Fibroblast of skin of right quadriceps (primary cell): ENCODE measurements at regions not wholly inside any gene's neighbourhood (a gene's known extent, or its start where the extent isn't known, plus 50 kb on each side); places are given as distances from the start of the nearest gene placed in this dataset.
"Not testable (repeated sequence)": the region's sequence is repeated elsewhere in the genome, so short reads cannot be mapped to it uniquely, and the experiment has no call there.

Source experiments
- DNase-seq: peaks from one replicate; pipeline ENCODE4 v3.0.0-alpha.2; 2013

GRCh38 chr3:69688400-69688799 lies 50.9 kb upstream of the MITF start:
- no peak for DNase-seq

- DNase-seq: no peak
These were observed 51.6 kb upstream of the MITF start for GRCh38 chr3:69687641-69688040.

GRCh38 chr3:69686056-69686455 lies 53.2 kb upstream of the MITF start:
- no peak for DNase-seq

DNA sequence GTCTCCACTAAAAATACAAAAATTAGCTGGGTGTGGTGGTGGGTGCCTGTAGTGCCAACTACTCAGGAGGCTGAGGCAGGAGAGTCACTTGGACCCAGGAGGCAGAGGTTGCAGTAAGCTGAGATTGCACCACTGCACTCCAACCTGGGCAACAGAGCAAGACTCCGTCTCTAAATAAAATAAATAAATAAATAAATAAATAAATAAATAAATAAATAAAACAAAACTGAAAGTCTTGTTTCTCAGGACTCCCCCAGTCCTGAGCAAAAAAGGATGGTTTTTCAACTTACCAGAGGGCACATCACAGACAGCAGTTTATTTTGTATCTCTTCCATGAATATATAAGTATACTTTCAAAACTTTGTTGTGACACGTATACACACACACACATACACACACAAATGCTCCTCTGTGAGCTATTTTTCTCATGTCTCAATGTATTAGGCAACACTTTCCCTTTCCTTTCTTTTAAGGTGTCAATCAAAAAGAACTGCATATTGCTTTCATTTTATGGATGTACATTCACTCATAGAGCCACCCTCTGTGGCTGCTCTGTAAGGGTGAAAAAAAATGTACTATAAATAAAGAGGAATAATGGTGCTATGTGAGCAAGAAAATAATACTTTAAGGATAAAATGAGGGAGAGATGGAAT lies 54.8 kb upstream of the MITF start:
- DNase-seq: no peak

DNA sequence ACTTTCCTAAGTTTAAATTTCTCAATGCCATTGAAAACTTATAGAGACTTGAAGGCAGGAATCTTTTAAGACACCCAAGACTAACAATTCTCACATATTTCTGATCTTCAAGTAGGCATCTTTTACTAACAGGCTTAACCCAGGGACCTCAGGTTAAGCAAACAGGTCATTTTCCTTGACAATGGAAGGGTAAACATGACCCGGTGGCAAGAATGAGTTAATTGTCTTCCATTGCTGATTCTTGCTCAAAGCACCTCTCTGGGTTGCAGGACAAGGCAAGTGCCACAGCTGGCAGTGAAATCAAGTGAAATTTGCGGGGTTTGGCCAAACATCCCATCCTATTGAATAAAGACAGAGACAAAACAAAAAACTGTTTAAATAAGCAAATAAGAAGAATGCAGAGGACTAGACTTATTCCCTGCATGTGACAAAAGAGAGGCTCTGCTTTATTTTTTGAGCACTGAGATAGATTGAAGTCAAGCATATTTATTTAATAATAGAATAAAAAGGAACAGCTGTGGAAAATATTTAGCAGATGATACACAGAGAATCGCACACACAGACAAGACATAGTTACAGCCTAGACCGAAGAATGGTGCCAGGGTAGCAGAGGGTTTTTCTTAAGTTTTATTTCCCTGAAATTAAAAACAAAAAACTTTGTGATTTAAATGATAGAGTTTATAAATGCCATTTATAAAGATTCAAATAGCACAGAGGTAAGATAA lies 56.0 kb upstream of the MITF start:
- DNase-seq: no peak

DNA sequence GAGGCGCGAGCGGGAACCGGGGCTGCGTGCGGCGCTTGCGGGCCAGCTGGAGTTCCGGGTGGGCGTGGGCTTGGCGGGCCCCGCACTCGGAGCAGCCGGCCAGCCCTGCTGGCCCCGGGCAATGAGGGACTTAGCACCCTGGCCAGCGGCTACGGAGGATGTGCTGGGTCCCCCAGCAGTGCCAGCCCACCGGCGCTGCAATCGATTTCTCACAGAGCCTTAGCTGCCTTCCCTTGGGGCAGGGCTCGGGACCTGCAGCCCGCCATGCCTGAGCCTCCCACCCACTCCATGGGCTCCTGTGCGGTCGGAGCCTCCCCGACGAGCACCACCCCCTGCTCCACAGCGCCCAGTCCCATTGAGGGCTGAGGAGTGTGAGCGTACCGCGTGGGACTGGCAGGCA lies 61.8 kb upstream of the MITF start:
- not testable (repeated sequence) for DNase-seq

DNA sequence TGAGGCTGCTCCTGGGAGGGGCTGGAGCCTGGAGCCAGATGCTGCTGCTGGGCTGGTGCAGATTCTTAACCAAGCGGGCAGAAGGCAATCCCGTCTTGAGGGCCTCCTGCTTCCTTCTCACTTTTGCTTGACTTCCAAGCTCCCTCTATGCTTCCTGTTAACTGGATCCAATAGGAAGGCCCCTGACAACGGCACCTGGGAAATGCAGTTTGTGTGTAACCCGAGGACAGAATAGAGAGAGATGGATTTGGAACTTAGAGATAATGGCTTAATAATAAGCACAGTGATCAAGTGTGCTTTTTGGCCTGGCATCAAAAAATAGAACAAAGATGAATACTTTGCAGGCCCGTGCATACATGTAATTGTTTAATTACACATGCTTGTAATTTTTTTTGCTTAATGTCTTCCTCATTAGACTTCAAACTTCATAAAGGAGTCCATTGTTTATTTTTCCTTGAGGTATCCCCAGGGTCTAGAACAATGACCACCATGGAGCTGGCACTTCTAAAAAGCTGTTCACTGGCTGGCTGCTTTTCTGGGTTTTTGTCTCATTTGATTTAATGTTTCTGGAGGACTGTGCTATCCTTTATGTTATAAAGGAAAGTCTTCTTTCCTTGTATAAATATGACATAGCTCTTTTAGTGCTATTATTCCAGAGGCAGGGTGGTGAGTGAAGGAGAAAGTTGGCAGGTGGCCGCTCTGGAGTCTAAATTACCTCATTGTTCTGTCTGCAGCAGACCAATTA lies 63.3 kb upstream of the MITF start:
- no peak for DNase-seq

GRCh38 chr3:69674752-69675151 lies 64.5 kb upstream of the MITF start:
- DNase-seq: no peak

- DNase-seq: peak; percentile 26
These were observed 67.9 kb upstream of the MITF start for GRCh38 chr3:69671082-69671952.

GRCh38 chr3:69669070-69669469 lies 70.2 kb upstream of the MITF start:
- DNase-seq: no peak

DNA sequence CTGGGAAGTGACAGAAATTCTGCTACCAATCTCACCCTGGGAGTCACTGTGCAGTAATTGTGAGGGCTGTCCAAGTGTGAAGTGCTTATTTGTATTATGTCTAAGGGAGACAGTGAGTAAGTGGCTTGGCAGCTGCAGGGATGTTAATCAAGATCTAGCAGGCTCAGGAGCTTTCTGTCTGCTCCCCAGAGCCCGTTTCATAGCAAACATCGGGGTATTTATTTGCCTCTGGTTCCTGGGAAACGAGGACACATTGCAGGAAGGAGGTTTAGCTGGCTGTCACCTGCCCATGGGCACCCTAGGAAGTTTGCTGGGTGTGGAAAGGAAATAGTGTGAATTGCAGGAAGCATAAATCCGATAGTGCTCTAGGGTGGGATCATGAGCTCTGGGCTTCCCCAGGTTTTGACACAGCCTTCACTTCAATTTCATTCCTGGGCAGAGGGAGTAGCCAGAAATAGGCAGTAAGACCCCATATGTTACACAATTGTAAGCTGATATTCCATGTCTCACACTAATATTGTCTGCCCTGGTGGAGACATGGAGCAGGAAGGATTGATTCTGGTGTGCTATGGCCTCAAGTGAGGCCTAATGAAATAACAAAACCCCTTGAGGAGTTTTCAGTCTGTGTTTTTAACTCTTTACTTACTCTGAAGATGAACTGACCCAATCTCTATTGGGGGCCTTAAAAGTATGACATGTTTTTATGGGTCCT lies 74.1 kb upstream of the MITF start:
- no peak for DNase-seq

DNA sequence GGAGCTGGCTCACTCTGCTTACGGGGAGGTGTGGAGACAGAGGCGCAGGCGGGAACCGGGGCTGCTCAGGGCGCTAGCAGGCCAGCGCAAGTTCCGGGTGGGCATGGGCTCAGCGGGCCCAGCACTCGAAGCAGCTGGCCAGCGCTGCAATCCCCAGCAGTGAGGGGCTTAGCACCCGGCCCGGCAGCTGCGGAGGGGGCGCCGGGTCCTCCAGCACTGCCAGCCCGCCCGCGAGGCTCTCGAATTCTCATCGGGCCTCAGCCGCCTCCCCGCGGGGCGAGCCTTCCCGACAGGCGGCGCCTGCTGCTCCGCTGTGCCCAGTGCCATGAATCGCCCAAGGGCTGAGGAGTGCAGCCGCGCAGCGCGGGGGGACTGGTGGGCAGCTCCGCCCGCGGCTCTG lies 78.6 kb upstream of the MITF start:
- DNase-seq: no peak

DNA sequence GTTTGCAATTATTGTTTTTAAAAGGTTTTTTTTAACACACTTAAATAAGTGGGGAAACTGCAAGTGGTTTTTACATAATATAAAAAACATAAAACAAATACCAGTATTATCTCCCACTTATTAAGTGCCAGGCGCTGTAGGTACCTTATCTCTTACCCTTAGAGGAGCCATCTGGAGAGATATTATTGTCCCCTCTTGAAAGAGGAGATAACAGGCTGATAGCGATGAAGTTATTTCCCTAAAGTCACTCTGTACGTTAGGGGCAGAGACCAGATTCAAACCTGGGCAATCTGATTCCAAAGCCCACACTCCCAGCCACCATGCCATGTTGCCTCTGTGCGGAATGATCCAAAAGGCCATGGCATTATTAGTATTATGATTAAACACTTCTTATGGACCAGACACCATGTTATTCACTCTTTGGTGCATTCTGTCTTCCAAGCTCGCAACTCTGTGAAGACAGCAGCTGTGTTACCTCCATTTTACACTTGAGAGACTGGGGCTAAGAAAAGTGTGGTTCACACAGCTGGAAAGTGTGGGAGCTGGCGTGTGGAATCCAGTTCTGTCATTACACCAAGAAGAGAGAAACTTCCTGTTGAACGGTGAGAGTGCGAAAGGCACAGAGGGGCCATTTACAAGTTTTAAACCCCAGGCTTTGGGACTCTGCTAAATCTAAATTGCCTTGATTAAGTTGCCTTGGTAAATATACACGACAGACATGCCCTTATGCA lies 79.9 kb upstream of the MITF start:
- no peak for DNase-seq

DNA sequence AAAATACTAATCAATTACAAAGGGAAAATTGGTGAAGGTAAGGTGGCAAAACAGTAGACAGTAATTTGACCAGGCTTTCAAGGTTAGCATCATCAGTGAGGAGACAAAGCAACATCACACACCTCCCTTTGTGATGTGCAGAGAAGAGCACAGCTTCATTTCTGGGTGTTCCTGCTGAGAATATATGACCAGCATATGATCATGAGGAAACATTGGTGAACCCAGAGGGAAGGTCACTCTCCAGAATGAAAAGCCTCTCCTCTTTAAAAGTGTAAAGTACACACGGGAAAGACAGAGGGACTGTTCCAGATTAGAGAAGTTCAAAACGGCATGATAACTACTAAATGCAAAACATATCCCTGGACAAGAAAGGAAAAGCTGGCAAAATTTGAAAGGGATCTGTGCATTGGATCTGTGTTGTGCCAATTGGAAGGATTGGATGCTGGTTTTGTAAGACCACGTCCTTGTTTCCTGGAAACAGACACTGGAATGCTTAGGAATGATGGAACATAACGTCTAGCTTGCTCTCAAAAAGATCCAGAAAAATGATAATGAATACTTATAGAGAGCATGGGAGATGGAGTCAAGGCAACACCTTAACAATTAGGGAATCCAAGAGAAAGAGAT lies 80.6 kb upstream of the MITF start:
- DNase-seq: no peak

DNA sequence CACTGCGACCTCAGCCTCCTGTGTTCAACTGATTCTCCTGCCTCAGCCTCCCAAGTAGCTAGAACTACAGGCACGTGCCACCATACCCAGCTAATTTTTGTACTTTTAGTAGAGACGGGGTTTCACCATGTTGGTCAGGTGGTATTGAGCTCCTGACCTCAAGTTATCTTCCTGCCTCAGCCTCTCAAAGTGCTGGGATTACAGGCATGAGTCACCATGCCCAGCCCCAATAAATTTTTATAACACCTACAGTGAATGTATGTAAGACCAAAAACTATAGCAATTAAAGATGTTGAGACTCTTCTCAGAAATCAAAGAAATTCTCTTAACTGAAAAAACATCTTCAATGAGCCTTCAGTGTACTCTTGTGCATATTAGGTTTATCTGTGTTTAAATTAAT lies 82.2 kb upstream of the MITF start:
- DNase-seq: not testable (repeated sequence)

GRCh38 chr3:69651765-69652164 lies 87.5 kb upstream of the MITF start:
- DNase-seq: no peak

DNA sequence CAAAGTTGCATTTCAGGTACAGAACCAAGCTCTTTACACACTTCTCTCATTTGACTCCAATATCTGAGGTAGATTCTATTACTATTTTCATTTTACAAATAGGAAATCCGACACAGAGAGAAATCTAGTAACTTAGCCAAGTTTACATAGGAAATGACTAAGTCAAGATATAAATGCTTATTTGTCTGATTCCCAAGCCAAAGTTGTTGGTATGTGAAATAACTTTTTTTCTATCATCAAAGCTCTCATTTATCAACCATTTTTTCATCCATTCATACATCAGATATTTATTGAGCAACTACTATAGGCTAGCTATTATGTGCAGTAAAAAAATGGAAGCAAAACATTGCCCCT lies 89.2 kb upstream of the MITF start:
- no peak for DNase-seq

DNA sequence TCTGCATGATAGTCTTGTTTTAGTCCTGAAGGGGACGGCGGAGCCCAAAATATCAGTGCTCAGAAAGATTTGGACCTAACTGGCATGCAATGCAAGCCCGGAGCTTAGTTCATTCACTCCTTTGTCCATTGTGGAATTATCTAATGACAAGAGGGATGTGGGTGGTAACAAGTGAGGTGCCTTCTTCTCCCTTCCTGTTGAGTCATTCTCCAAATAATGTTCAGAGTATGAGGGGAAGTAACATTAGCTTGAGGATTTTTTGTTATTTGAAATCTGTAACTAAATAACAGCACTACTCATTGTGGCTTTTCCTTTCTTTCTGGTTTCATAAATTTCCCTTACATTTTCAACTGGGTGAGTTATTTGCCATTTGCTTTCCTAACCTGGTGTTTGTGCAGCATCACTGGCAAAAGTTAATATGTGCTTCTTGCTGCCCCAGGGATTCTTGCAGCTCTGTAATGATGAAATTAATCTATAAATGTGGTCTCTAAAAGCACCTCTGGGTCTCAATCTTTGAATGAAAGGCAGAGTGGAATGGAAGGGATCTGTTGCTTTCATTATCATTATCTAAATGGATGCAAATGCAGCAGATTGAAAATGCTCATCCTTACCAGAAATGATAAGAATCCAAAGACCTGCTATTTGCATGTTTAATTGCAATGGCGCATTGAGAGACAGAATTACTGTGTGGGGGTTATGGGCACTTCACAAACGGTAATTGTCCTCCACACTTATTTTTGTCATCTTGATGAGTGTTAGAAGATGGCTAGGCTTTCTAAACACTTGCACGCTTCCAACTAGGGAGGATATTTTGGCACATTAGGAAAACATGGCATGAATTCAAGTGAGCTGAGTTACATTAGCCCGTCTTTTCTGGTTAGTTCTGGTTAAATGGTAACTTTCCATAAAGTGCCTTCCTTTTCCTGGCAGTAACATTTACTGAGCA lies 89.9 kb upstream of the MITF start:
- DNase-seq: peak; percentile 3

GRCh38 chr3:69648126-69648525 lies 91.1 kb upstream of the MITF start:
- DNase-seq: no peak

- no peak for DNase-seq
These were observed 91.7 kb upstream of the MITF start for GRCh38 chr3:69647511-69648110.
